Thyroid gland (tissue), 4 donors: ENCODE measurements at regions not wholly inside any gene's neighbourhood (a gene's known extent, or its start where the extent isn't known, plus 50 kb on each side); places are given as distances from the start of the nearest gene placed in this dataset.

Experiments
- DNase-seq, 2 donors: peaks; one replicate each; pipeline ENCODE4 v3.0.0-alpha.2; 2019
- H3K27ac ChIP-seq, 3 donors: fragments of 200-600 bp; sonication (generic); 1 replicate in 2 of 3; 2 replicates in 1 of 3; pipeline ENCODE4 v1.5.1; 2016 to 2019; ENCODE audit warnings: mild to moderate bottlenecking in 1 of 3, moderate library complexity in 1 of 3
- H3K27me3 ChIP-seq: fragments of 200-600 bp; sonication (generic); one replicate; pipeline ENCODE4 v1.5.1; 2019
- H3K36me3 ChIP-seq, 2 donors: fragments of 200-600 bp; sonication (generic); one replicate each; pipeline ENCODE4 v1.5.1; 2016 to 2019
- H3K4me1 ChIP-seq, 2 donors: fragments of 200-600 bp; sonication (generic); one replicate each; pipeline ENCODE4 v1.5.1; 2017 to 2019
- H3K4me3 ChIP-seq, 3 donors: fragments of 200-600 bp; sonication (generic); replicated peaks in 1 of 3; 1 replicate in 2 of 3; 2 replicates in 1 of 3; pipeline ENCODE4 v1.5.1; 2016; ENCODE audit warnings: mild to moderate bottlenecking in 1 of 3
- H3K9me3 ChIP-seq: fragments of 200-600 bp; sonication (generic); one replicate; pipeline ENCODE4 v1.5.1; 2017
- CTCF ChIP-seq, 6 experiments: fragments of 200-600 bp in 3 of 6; fragments of 450-650 bp in 3 of 6; sonication (generic) in 3 of 6; IDR thresholded peaks; one replicate each; pipeline ENCODE4 v1.5.1; 2016 to 2019; ENCODE audit warnings: antibody characterized with exemption in 6 of 6, mild to moderate bottlenecking in 2 of 6, inconsistent platforms in 1 of 6, moderate library complexity in 1 of 6
- POLR2A ChIP-seq, 2 donors: fragments of 450-650 bp; IDR thresholded peaks; one replicate each; pipeline ENCODE4 v1.6.1; 2017; ENCODE audit warnings: antibody characterized with exemption in 2 of 2, mild to moderate bottlenecking in 2 of 2, moderate library complexity in 1 of 2
- WGBS, 2 donors: methylation state at CpG; one replicate each; pipeline ENCODE4 v1.1.5; 2017; 5-methylcytosine and 5-hydroxymethylcytosine counted together
- intact Hi-C: fragments of 100-400 bp; cut with DNase I; formaldehyde crosslinking; loops from one replicate; pipeline ENCODE4 v1.15.1; 2023

- no peaks in the 10 kb centered on the region for H3K27me3 ChIP-seq
- TF ChIP-seq CTCF (IDR thresholded peaks at IDR 0.05) (no peak), POLR2A (IDR thresholded peaks at IDR 0.05) (no peak)
- no peaks in the 10 kb centered on the region for H3K36me3 ChIP-seq
- no peaks in the 10 kb centered on the region for H3K4me1 ChIP-seq
- WGBS, 2 donors, result 65 to 70% methylated on average over 4 of the region's 4 CpGs
- intact Hi-C loops, result no loop called here
- H3K4me3 ChIP-seq, result no peak overlapping the region
- H3K27ac ChIP-seq, result no peak overlapping the region
- no peaks in the 10 kb centered on the region for H3K9me3 ChIP-seq
- no peak for DNase-seq
These were observed 145.2 kb upstream of the WSCD2 start for GRCh38 chr12:107983756-107984472.

DNA sequence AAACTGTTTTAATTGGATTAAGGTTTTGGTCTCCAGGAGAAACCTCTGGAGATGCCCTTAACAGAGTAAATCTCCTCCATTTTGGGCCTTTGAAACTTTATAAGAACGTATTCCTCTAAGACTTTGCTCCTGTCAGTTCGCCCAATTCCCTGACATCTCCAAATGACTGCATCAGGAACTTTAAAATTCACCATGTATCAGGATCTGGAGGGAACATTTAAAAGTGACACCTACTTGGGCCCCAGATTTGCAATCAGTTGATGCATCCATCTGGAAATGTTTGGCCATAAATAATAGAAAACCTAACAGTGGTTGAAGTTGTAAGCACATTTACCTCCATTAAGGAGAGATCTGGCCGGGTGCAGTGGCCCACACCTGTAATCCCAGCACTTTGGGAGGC is 144.1 kb upstream of the WSCD2 start:
- intact Hi-C loops, result no loop called here

DNA sequence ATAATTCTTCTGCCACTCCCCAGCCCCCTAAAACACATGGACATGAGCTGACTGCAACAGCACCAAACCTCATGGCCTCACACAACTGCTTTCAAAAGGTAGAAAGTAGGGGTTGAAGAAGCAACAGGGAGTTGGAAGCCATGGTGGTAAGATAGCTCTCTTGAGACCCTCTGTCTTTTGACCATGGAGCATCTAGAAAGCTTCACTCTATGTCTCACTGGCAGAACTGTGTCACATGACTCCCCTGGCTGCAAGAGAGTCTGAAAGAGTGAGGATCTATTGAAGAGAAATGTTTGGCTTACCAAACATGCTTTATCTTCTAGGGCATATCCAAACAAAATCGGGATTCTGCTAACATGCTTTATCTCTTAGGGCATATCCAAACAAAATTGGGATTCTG is 142.9 kb upstream of the WSCD2 start:
- no peak overlapping the region for H3K27ac ChIP-seq
- H3K27me3 ChIP-seq, result no peaks in the 10 kb centered on the region
- no peak overlapping the region for H3K4me3 ChIP-seq
- no peak for DNase-seq
- intact Hi-C loops, result no loop called here
- no peak for TF ChIP-seq POLR2A (IDR thresholded peaks at IDR 0.05)
- no peak for TF ChIP-seq CTCF (IDR thresholded peaks at IDR 0.05)
- no peaks in the 10 kb centered on the region for H3K36me3 ChIP-seq
- no peaks in the 10 kb centered on the region for H3K9me3 ChIP-seq
- WGBS, 2 donors, result 74 to 93% methylated on average over 1 of the region's 1 CpG
- no peaks in the 10 kb centered on the region for H3K4me1 ChIP-seq

More for the DNA sequence above, 144.1 kb upstream of the WSCD2 start:
- Histone ChIP-seq H3K27me3 (no peaks in the 10 kb centered on the region), H3K27ac (no peak overlapping the region), H3K4me1 (no peaks in the 10 kb centered on the region), H3K36me3 (no peaks in the 10 kb centered on the region), H3K4me3 (no peak overlapping the region), H3K9me3 (no peaks in the 10 kb centered on the region)
- no peak for DNase-seq
- TF ChIP-seq CTCF (IDR thresholded peaks at IDR 0.05), result no peak
- no peak for TF ChIP-seq POLR2A (IDR thresholded peaks at IDR 0.05)
- 72 to 84% methylated on average over 3 of the region's 3 CpGs for WGBS, 2 donors

- no peak for TF ChIP-seq POLR2A (IDR thresholded peaks at IDR 0.05)
- peak in 5 of 6 experiments; percentile 12 to 63 (median 52) for TF ChIP-seq CTCF (IDR thresholded peaks at IDR 0.05)
- Histone ChIP-seq H3K36me3 (no peaks in the 10 kb centered on the region), H3K9me3 (no peaks in the 10 kb centered on the region), H3K27ac (no peak overlapping the region), H3K27me3 (no peaks in the 10 kb centered on the region), H3K4me3 (no peak overlapping the region), H3K4me1 (no peaks in the 10 kb centered on the region)
- WGBS, 2 donors, result 0 to 5% methylated on average over 2 of the region's 2 CpGs
- intact Hi-C loops, result loop anchor here (10.0 kb wide), 2 partner anchors 204 to 464 kb away; no protein-coding TSS in a partner anchor
- peak; percentile 51 to 58 for DNase-seq
These were observed 138.8 kb upstream of the WSCD2 start for GRCh38 chr12:107990325-107990724.

DNA sequence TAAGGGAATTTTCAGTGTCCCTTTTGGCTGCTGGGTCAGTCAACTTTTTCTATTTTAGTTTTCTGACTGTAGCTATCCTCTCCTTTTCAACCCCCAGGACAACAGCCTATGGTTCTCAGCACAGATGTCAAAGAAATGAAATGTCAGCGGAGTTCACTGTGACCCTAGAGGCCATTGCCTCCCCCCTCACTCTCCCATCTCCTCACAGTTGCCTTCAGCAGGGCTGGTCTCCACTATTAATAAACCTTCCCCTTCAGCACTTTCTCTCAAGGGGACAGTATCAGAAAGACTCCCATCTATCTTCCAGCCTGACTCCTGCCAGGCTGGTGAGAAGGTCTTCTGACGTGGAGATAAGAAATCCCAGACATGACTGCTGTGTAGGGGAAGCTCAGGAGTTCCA is 137.1 kb upstream of the WSCD2 start:
- H3K27ac ChIP-seq, result no peak overlapping the region
- no peak for TF ChIP-seq POLR2A (IDR thresholded peaks at IDR 0.05)
- H3K36me3 ChIP-seq, result no peaks in the 10 kb centered on the region
- DNase-seq, result no peak
- H3K4me1 ChIP-seq, result no peaks in the 10 kb centered on the region
- 51 to 54% methylated on average over 2 of the region's 2 CpGs for WGBS, 2 donors
- intact Hi-C loops, result loop anchor here (10.0 kb wide), 2 partner anchors 203 to 463 kb away; no protein-coding TSS in a partner anchor
- no peak overlapping the region for H3K4me3 ChIP-seq
- no peaks in the 10 kb centered on the region for H3K9me3 ChIP-seq
- no peaks in the 10 kb centered on the region for H3K27me3 ChIP-seq
